Hippocampal formation (tissue), 2 donors: ENCODE measurements at regions not wholly inside any gene's neighbourhood (a gene's known extent, or its start where the extent isn't known, plus 50 kb on each side); places are given as distances from the start of the nearest gene placed in this dataset.
A peak's percentile ranks its signal among the peaks of the same experiment; 100 is the strongest.
"Not testable (repeated sequence)": the region's sequence is repeated elsewhere in the genome, so short reads cannot be mapped to it uniquely, and the experiment has no call there.

Experiments
- DNase-seq, 2 donors: peaks; one replicate each; lab custom pipeline; 2025; lab: John Stamatoyannopoulos, UW

DNA sequence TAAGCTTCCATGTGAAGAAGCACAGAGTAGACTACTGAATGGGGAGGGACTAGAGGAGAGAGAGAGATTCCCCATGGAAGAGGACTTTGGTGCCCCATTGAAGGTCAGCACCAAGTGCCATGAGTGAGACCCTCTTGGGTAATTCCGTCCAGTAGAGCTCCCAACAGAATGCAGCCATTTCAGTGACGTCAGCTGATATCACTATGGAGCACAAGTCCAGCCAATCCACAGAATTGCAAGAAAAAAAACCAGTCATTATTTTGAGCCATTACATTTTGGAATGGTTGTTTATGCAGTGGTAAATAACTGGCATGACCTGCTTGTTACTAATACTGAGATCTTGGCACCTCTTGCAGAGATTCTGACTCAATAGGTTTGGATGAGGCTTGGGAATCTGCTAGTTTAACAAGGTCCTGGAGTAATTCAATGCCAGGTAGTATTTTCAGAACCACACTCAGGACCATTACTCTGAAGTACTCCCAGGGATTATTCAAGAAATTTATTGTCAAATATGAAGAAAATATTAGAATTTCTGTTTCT, 52.6 kb upstream of the SP8 start:
- DNase-seq = no peak

GRCh38 chr7:20839987-20840386, 53.3 kb upstream of the SP8 start:
- DNase-seq = no peak

DNA sequence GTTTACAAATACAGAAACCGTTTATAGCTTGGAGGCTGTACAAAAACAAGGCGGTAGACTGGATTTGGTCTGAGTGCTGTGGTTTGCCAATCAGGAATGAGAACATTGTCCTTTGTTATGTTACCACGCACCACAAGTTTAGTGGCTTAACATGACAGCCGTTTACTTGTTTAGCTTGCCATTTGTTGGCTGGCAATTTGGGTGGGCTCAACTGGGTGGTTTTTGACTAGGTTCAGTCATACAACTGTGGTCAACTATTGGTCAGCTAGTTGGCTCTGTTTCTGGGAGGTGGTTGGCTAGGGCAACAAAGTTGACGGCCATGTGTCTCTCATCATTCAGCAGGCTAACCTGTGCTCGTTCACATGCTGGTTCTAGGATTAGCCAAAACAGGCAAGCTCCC, 60.1 kb upstream of the SP8 start:
- no peak for DNase-seq

DNA sequence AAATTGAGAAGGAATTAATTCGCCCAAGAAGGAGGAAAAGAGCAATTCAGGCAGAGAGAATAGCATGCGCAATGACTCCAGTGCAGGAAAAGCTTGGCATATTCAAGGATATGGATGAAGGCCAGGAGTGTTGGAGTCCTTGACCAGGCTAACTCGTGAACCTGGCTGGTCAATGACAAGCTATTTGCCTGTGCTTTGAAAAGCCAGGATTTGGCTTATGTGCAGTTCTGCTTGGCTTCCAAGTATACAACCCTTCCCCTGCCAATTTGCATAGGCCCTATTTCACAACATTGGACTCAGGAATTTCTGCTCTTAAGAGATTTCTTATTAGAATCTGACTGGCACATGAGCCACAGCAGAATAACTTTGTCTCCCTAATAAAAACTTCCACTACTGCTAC, 72.3 kb upstream of the SP8 start:
- peak; percentile 4 to 8 for DNase-seq

DNA sequence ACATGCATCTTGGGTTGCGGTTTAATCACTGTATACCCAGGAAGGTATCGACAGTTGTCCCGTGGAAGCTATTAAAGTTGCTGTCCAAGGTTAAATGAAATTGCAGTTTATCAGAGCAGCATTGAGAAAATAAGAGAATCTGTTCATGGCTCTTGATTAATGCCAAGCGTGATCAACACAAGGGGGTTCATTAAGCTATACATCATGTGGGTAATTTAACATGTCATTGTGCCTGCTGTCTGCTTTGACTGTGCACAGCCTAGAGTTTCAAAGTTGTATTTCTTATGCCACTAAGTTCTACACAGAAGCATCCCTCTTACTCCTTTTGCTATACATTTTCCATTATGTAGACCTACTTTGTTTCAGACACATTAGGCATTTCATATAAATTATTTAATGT, 74.8 kb upstream of the SP8 start:
- DNase-seq = no peak

GRCh38 chr7:20862554-20862953, 75.9 kb upstream of the SP8 start:
- DNase-seq = no peak

- DNase-seq = no peak
Observed at GRCh38 chr7:20864221-20864620, 77.5 kb upstream of the SP8 start.

GRCh38 chr7:20865684-20866083, 79.0 kb upstream of the SP8 start:
- no peak for DNase-seq

DNA sequence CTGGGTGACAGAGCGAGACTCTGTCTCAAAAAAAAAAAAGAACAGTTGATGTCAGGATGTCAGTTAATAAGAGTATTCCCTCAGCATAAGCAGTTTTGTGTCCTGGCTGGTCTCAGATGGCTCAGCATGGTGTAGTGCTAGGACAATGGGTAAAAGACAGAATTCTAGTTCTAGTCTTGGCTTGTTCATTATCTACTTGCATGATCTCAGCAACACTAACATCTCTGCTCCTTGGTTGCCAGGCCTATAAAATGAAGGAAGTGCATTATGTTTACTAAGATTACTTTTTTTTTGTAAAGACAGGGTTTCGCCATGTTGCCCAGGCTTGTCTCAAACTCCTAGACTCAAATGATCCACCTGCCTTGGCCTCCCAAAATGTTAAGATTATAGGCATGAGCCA, 84.3 kb upstream of the SP8 start:
- DNase-seq = no peak

DNA sequence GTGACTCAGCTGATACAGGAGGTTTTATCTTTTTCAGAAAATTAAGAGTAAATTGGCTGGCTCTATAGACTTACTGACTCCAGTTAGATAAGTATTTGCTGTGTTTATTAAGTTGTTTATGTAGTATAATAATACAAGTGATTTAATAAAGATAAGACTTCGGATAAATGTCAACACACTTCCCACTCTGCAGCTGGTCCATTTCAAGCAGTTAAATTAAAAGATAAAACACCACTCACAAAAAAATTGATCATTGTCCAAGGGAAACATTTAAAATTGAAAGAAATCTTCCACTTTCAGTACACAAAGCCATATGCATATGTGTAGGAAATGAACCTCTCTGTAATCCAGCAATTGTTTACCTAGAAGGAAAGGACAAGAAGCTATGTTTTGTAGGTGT, 106.1 kb upstream of the SP8 start:
- no peak for DNase-seq

- no peak for DNase-seq
Observed at GRCh38 chr7:20894806-20895205, 108.1 kb upstream of the SP8 start.

- no peak for DNase-seq
Observed at GRCh38 chr7:20895563-20895962, 108.9 kb upstream of the SP8 start.

DNA sequence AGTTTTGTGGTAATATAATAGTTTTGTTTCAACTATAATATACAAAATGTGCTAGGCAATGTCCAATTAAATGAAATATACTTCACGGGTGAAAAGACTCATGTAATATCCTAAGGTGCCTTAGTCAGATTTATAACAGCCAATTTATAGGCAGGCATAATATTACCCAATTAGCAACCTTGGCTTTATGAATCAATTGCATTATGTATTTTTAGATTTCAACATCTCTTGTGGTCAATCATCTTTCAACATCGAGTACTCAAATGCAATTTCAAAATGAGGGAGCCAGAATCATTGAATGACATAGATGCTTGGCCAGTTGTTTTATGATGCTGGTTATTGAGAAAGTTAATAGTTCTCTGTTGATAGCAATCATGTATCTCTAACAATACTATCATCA, 110.3 kb upstream of the SP8 start:
- DNase-seq = no peak

GRCh38 chr7:20906801-20907453, 120.2 kb upstream of the SP8 start:
- no peak for DNase-seq

DNA sequence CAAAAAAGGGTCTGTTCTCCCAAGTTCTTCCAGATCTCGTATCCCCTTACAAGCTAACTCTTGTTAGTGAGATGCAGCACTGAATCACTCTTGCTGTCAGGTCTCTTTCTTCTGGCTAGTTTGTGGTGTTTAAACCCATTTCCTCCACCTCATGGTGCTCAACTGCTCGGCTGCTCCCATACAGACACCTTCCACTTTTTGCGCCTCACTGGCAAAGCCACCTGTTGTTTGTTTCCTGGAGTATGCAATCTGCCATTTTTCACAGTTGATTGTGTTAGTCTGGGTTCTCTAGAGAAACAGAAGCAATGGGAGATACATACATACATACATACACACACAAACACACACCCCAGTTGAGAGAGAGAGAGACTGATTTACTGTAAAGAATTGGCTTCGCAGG, 124.4 kb upstream of the SP8 start:
- no peak for DNase-seq

DNA sequence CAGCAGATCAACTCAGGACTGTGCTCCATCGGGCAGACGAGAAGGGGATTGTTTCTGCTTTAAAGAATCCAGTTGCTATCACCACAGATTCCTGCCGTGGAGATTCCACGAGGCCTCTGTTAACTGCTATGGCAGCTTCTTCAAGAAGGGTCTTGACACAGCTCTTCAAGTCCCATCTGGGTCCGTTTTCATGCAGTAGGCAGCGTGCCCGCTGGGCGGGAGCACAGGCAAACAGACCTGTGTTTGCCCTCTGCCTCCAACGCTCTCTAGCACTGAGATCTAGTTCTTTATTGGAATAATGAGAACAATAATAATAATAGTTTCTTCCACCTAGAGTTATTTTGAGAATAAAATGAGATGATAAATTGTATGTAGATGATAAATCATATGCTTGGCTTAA, 127.2 kb upstream of the SP8 start:
- DNase-seq = no peak

- DNase-seq = no peak
Observed at GRCh38 chr7:20916311-20916710, 129.6 kb upstream of the SP8 start.

DNA sequence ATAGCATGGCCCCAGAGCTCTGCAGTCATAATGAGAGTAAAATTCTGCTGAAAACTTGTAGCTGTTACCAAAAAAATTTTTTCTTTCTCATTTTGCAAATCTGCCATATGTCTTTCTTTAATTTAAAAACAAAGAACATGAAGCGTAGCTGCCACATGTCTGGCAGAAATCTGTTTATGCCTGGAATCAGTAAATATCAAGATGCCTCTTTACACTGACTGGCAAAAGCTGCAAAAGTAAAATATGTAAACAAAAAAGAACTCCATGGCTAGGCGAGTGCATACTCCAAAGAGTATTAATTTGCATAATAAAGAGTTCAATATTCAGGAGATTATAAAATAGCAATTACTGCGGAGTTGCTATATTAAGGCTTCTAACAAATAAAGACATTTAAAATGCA, 130.9 kb upstream of the SP8 start:
- no peak for DNase-seq

GRCh38 chr7:20918156-20918555, 131.5 kb upstream of the SP8 start:
- DNase-seq = no peak

DNA sequence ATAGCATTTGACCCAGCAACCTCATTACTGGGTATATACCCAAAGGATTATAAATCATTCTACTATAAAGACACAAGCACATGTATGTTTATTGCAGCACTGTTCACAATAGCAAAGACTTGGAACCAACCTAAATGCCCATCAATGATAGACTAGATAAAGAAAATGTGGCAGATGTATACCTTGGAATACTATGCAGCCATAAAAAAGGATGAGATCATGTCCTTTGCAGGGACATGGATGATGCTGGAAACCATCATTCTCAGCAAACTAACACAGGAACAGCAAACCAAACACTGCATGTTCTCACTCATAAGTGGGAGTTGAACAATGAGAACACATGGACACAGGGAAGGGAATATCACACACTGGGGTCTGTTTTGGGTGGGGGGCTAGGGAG, 140.5 kb upstream of the SP8 start:
- DNase-seq = not testable (repeated sequence)

GRCh38 chr7:20927976-20928375, 141.3 kb upstream of the SP8 start:
- no peak for DNase-seq

DNA sequence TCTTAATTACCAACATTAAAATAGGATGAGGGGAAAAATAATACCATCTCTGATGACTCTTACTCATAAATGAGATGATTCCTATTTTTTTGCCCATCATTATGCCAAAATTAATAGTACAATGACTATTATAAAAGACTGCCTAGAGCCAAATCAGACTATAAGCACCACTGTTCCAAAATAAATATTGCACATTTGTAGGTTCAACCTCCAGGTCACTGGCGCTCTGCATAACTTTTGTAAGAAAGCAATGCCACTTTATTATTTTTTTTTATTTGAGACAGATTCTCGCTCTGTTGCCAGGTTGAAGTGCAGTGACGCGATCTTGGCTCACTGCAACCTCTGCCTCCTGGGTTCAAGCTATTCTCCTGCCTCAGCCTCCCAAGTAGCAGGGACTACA, 142.5 kb upstream of the SP8 start:
- no peak for DNase-seq

DNA sequence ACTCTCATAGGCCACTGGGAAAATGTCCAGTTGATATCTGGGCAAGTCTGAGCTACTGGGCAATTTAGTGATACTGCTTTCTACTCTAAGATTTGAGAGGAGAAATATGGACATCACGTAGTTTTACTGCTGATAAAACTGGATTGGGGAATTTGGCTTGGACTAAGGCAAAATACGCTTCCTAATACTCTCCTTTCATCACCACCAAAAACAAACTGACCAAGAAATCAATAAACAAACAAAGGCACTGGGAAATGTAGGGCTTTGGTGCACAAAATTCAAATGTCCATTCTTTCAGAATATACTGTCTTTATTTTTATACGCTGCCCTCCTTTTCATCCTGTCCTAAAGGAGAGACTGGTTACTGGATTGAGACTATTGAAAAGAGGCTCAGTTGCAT, 145.1 kb upstream of the SP8 start:
- no peak for DNase-seq

DNA sequence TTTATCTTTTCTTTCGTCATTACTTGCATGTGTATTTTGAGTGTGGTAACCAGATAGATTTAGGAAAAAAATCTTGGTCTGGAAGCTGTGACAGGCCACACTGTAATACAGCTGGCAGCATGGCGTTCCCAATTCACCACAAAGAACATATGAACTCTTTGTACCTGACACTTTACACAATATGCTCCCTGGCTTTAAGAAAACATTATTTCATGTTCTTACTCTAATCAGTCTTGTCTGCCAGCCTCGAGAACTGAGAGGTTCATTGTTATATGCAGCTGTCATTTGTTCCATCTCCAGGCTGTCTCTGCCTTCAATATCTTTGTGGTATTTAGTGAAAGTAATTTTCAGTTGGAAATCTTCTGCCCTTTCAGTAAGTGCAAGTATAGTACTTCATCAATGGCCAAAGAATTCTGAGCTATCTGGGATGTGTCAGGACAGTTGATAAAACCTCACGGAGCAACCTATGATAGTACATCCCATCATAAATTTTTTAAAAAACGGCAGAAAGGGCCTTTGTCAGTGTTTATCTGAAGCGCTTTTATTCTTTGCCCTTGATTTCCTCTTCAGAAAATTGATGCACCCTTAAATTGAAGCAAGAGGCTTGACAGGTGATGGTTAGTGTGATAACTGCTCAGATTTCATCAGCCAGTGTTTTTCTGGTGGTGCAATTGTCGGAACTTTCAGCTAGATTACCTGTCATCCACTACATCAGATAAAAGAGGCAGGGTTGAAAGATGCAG, 146.3 kb upstream of the SP8 start:
- DNase-seq = no peak
